ENCODE measurements at regions not wholly inside any gene's neighbourhood (a gene's known extent, or its start where the extent isn't known, plus 50 kb on each side); places are given as distances from the start of the nearest gene placed in this dataset.

DNA sequence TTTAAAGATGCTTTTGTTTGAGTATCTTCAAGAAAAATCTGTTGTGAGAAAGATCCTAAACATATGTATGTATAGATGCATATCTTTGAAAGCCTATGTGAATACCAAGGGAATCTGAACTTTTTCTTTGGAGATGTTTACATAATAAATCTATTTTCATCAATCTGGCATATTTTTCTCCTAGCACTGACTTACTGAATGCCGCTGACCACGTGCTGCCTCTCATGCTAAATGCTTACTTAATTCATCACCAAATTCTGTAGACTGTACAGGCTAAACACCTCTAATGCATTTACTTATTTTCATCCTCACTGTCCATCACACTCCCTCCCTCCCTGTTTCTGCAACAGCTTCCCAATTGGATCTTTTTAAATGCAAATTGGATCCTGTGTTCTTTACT is 566.2 kb upstream of the WWC1 start:
- no peak for TF ChIP-seq CTCF (IDR thresholded peaks at IDR 0.05; ENCODE audit: unreplicated experiment)
- H3K9me3 Mint-ChIP-seq (ENCODE audit: low read depth): no peaks in the 10 kb centered on the region
- no peak overlapping the region for H3K27ac Mint-ChIP-seq
- no peak overlapping the region for H3K4me3 Mint-ChIP-seq (ENCODE audit: low read depth)
- DNase-seq (ENCODE audit: low spot score, unreplicated experiment): no peak
- no peaks in the 10 kb centered on the region for H3K36me3 Mint-ChIP-seq (ENCODE audit: insufficient read depth)
- peaks cover 10% of the 10 kb centered on the region for H3K27me3 Mint-ChIP-seq
- peaks cover 8% of the 10 kb centered on the region for H3K4me1 Mint-ChIP-seq (ENCODE audit: low read depth)

DNA sequence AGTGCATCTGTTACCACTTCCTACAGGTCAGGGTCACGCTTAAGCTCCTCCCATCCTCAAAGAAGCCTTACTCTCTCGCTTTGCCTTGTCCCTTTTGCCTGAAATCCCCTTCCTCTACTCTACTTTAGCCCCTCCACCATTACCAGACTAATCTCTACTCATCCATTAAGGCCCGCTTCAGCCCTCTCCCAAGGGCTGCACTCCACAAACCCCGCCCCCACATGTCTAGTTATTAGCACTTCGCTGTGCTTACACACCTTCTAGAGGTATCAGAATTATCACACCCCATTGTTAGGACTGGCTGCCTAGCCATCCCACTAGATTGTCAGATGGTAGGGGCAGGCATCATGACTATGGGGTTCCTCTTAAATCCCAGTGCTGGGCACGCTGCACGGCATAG is 565.7 kb upstream of the WWC1 start:
- Mint-ChIP-seq H3K4me1 (ENCODE audit: low read depth) (peaks cover 10% of the 10 kb centered on the region), H3K27me3 (peaks cover 10% of the 10 kb centered on the region)

DNA sequence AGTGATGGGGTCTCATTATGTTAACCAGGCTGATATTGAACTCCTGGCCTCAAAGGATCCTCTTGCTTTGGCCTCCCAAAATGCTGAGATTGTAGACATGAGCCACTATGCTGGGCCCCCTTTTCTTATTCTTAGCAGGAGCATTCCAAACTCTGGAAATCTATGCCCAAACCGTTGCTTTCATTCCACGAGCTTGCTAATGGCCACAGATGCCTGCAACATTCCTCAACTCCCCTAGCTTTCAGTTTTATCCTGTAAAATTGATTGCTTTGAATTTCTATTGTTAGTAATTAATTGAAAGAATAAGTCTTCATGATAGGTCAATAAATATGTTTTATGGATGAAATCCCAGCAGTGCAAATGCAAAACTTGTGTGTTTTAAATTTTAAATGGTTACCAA is 564.8 kb upstream of the WWC1 start:
- H3K9me3 Mint-ChIP-seq (ENCODE audit: low read depth): no peaks in the 10 kb centered on the region
- no peaks in the 10 kb centered on the region for H3K36me3 Mint-ChIP-seq (ENCODE audit: insufficient read depth)
- H3K27ac Mint-ChIP-seq: no peak overlapping the region
- H3K4me3 Mint-ChIP-seq (ENCODE audit: low read depth): no peak overlapping the region
- DNase-seq (ENCODE audit: low spot score, unreplicated experiment): no peak
- peaks cover 8% of the 10 kb centered on the region for H3K27me3 Mint-ChIP-seq
- TF ChIP-seq CTCF (IDR thresholded peaks at IDR 0.05; ENCODE audit: unreplicated experiment): no peak
- peaks cover 10% of the 10 kb centered on the region for H3K4me1 Mint-ChIP-seq (ENCODE audit: low read depth)

More for the DNA sequence above, 565.7 kb upstream of the WWC1 start:
- Mint-ChIP-seq H3K27ac (no peak overlapping the region), H3K4me3 (ENCODE audit: low read depth) (no peak overlapping the region), H3K9me3 (ENCODE audit: low read depth) (no peaks in the 10 kb centered on the region), H3K36me3 (ENCODE audit: insufficient read depth) (no peaks in the 10 kb centered on the region)
- no peak for DNase-seq (ENCODE audit: low spot score, unreplicated experiment)
- no peak for TF ChIP-seq CTCF (IDR thresholded peaks at IDR 0.05; ENCODE audit: unreplicated experiment)

GRCh38 chr5:167730121-167730520 is 561.3 kb upstream of the WWC1 start:
- DNase-seq (ENCODE audit: low spot score, unreplicated experiment): no peak
- no peak for TF ChIP-seq CTCF (IDR thresholded peaks at IDR 0.05; ENCODE audit: unreplicated experiment)
- Mint-ChIP-seq H3K9me3 (ENCODE audit: low read depth) (no peaks in the 10 kb centered on the region), H3K4me1 (ENCODE audit: low read depth) (peaks cover 9% of the 10 kb centered on the region), H3K27ac (no peak overlapping the region), H3K27me3 (no peaks in the 10 kb centered on the region), H3K36me3 (ENCODE audit: insufficient read depth) (no peaks in the 10 kb centered on the region), H3K4me3 (ENCODE audit: low read depth) (no peak overlapping the region)

DNA sequence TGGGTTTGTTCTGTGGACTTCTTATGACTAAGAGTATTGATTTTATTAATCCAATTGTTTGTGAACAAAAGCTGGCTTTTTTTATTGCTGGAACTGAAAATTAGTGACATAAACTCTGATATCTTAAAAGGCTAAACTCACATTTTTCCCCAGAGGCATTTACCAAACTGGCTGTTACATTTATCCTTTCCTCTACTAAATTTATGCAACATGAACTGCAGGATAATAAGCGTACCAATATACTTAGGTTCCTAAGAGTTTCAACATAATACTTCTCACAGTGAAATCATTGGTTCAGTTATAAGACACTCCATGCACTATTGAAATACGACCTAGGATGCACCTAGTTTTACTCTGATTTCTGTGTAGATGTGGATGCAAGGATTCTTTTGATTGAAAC is 560.8 kb upstream of the WWC1 start:
- no peak for TF ChIP-seq CTCF (IDR thresholded peaks at IDR 0.05; ENCODE audit: unreplicated experiment)

More for the DNA sequence above, 560.8 kb upstream of the WWC1 start:
- peaks cover 9% of the 10 kb centered on the region for H3K4me1 Mint-ChIP-seq (ENCODE audit: low read depth)
- H3K4me3 Mint-ChIP-seq (ENCODE audit: low read depth): no peak overlapping the region
- no peak overlapping the region for H3K27ac Mint-ChIP-seq
- H3K36me3 Mint-ChIP-seq (ENCODE audit: insufficient read depth): no peaks in the 10 kb centered on the region
- H3K27me3 Mint-ChIP-seq: no peaks in the 10 kb centered on the region
- no peak for DNase-seq (ENCODE audit: low spot score, unreplicated experiment)
- no peaks in the 10 kb centered on the region for H3K9me3 Mint-ChIP-seq (ENCODE audit: low read depth)
